Endothelial cell of umbilical vein (primary cell): ENCODE measurements at regions not wholly inside any gene's neighbourhood (a gene's known extent, or its start where the extent isn't known, plus 50 kb on each side); places are given as distances from the start of the nearest gene placed in this dataset.

ENCODE experiments used
- BruUV-seq: library from RNA; stranded (reverse); fragments of 400-500 nt; replicated peaks from 2 replicates; lab custom pipeline; 2021; lab: Mats Ljungman, UMichigan
- CTCF ChIA-PET: fragments of 300-600, 350-600 bp; sonication (Branson Sonifier 250); formaldehyde crosslinking; loops from one replicate; lab custom pipeline; 2021; ENCODE audit warnings: antibody characterized with exemption, inconsistent platforms; lab: Charles Lee
- POLR2A ChIA-PET: fragments of 300-600, 350-600 bp; sonication (Branson Sonifier 250); formaldehyde crosslinking; loops from one replicate; lab custom pipeline; 2021; ENCODE audit warnings: antibody characterized with exemption, inconsistent platforms; lab: Charles Lee
- DNase-seq: peaks from one replicate; pipeline ENCODE4 v3.0.0-alpha.2; 2011; ENCODE audit warnings: low read depth, low spot score
- FAIRE-seq: peaks from 2 replicates; lab custom pipeline; 2011; peaks lifted over from hg19 to GRCh38; lab: Jason Lieb, UNC
- H2AFZ ChIP-seq: 2 replicates; pipeline ENCODE4 v1.6.0; 2012; ENCODE audit warnings: low read depth, low read length, control low read depth, inconsistent platforms
- H3K27ac ChIP-seq: 2 replicates; pipeline ENCODE4 v1.5.1; 2011; ENCODE audit warnings: low read depth, mild to moderate bottlenecking, control low read depth, low read length, moderate library complexity; ENCODE audit not compliant: insufficient read depth
- H3K27me3 ChIP-seq, 2 experiments: 2 replicates each; pipeline versions ENCODE4 v1.6.0 to v1.6.1; 2011; ENCODE audit warnings: low read length in 2 of 2, mixed read lengths in 1 of 2; ENCODE audit not compliant: control insufficient read depth in 2 of 2, insufficient read depth in 2 of 2
- H3K36me3 ChIP-seq, 2 experiments: 2 replicates in 1 of 2; 3 replicates in 1 of 2; pipeline ENCODE4 v1.5.1; 2011; ENCODE audit warnings: low read length in 2 of 2, mild to moderate bottlenecking in 1 of 2, moderate library complexity in 1 of 2; ENCODE audit not compliant: control insufficient read depth in 2 of 2, insufficient read depth in 2 of 2; ENCODE audit errors: extremely low read depth in 1 of 2
- H3K4me1 ChIP-seq: 3 replicates; pipeline ENCODE4 v1.5.1; 2011; ENCODE audit warnings: mild to moderate bottlenecking, low read length; ENCODE audit not compliant: control insufficient read depth, insufficient read depth; ENCODE audit errors: extremely low read depth
- H3K4me2 ChIP-seq: 2 replicates; pipeline ENCODE4 v1.6.1; 2011; ENCODE audit warnings: low read length, control low read depth, mixed read lengths; ENCODE audit not compliant: insufficient read depth
- H3K4me3 ChIP-seq, 3 experiments: fragments of 200-600 bp in 1 of 3; sonication (generic), shearing (Covaris generic) in 1 of 3; replicated peaks in 1 of 3; 2 replicates each; pipeline ENCODE4 v1.5.1; 2011 to 2016; ENCODE audit warnings: control low read depth in 3 of 3, low read length in 3 of 3, mild to moderate bottlenecking in 2 of 3, inconsistent platforms in 1 of 3, low read depth in 1 of 3, moderate library complexity in 1 of 3; ENCODE audit not compliant: insufficient read depth in 1 of 3
- H3K79me2 ChIP-seq: 2 replicates; pipeline ENCODE4 v1.6.0; 2012; ENCODE audit warnings: low read length, inconsistent platforms; ENCODE audit not compliant: control insufficient read depth, insufficient read depth
- H3K9ac ChIP-seq: replicated peaks from 2 replicates; pipeline ENCODE3; 2011; ENCODE audit warnings: low read length, control low read depth; ENCODE audit not compliant: insufficient read depth; ENCODE audit errors: extremely low read depth
- H3K9me1 ChIP-seq: replicated peaks from 3 replicates; pipeline ENCODE4 v1.6.0; 2011; ENCODE audit warnings: mild to moderate bottlenecking, low read length; ENCODE audit not compliant: control insufficient read depth, insufficient read depth; ENCODE audit errors: extremely low read depth
- H3K9me3 ChIP-seq: replicated peaks from 2 replicates; pipeline ENCODE4 v1.5.1; 2012; ENCODE audit warnings: low read length, inconsistent platforms; ENCODE audit not compliant: control insufficient read depth, insufficient read depth
- H4K20me1 ChIP-seq: replicated peaks from 2 replicates; pipeline ENCODE3; 2011; ENCODE audit warnings: mild to moderate bottlenecking, low read length; ENCODE audit not compliant: control insufficient read depth, insufficient read depth; ENCODE audit errors: extremely low read depth
- EZH2 ChIP-seq: IDR thresholded peaks from 2 replicates; pipeline ENCODE4 v1.6.1; 2012; ENCODE audit warnings: borderline replicate concordance, low read depth, mild to moderate bottlenecking, moderate library complexity, low read length, inconsistent platforms; ENCODE audit not compliant: severe bottlenecking
- FOS ChIP-seq: IDR thresholded peaks from 2 replicates; pipeline ENCODE4 v1.6.1; 2011; ENCODE audit warnings: mild to moderate bottlenecking, low read length, moderate library complexity, borderline replicate concordance; ENCODE audit not compliant: insufficient read depth
- GATA2 ChIP-seq: IDR thresholded peaks from 2 replicates; pipeline ENCODE4 v1.7.0; 2011; ENCODE audit warnings: low read depth, mild to moderate bottlenecking, moderate library complexity, mixed read lengths, low read length; ENCODE audit not compliant: insufficient read length, insufficient read depth
- JUN ChIP-seq: IDR thresholded peaks from 2 replicates; pipeline ENCODE4 v1.6.1; 2011; ENCODE audit warnings: borderline replicate concordance, low read depth; ENCODE audit not compliant: insufficient read length, insufficient read depth
- MYC ChIP-seq: IDR thresholded peaks from one replicate; pipeline ENCODE4 v1.6.1; 2011; ENCODE audit warnings: mild to moderate bottlenecking, low read depth, low read length
- POLR2A ChIP-seq: IDR thresholded peaks from 2 replicates; pipeline ENCODE4 v1.6.1; 2012; ENCODE audit warnings: low read depth, mild to moderate bottlenecking, control low read depth, low read length
- dilution Hi-C: fragments of 300-500 bp; cut with MboI; formaldehyde crosslinking; loops from one replicate; pipeline ENCODE4 v1.15.0; 2019; ENCODE audit warnings: low sequenced_read_pairs; ENCODE audit not compliant: extremely low pct_ligation_motif_present
- intact Hi-C: fragments of 100-400 bp; cut with micrococcal nuclease; formaldehyde crosslinking; loops from one replicate; pipeline ENCODE4 v1.10.0; 2022
- TF ChIP-seq, protein P1 (sequence below): IDR thresholded peaks from 2 replicates; pipeline ENCODE4 v1.6.1; 2011; ENCODE audit not compliant: insufficient read depth, insufficient read length
- TF ChIP-seq, protein P2 (sequence below), 2 donors: IDR thresholded peaks; 1 replicate in 1 of 2; 2 replicates in 1 of 2; pipeline ENCODE4 v1.5.1; 2011; ENCODE audit warnings: low read length in 2 of 2, mild to moderate bottlenecking in 2 of 2, moderate library complexity in 2 of 2, control low read depth in 1 of 2, inconsistent platforms in 1 of 2, low read depth in 1 of 2; ENCODE audit not compliant: insufficient read depth in 1 of 2; ENCODE audit errors: extremely low read depth in 1 of 2

DNA sequence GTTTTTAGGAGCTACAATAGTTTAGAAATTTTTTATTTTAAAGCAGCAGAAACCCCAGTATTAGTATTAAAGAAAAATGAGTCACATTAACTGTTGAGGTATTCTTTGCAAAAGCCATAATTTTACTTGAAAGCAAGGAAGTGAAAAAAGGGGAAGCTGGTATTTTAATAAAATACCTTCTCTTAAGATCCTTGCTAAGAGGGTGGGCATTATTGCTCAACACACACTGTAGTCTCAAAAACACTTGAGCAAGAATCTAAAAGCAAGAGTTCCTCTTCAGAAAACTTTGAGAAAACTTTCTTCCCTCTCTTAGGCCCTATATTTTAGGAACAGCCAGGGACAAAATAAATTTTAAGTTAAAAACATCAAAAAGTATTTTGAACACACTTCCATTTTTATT lies 259.4 kb upstream of the DIAPH2 start:
- ChIA-PET CTCF (no interaction called here), POLR2A (no interaction called here)
- Histone ChIP-seq H3K4me1 (no peaks in the 10 kb centered on the region), H3K27ac (no peak overlapping the region), H3K4me3 (no peak overlapping the region), H3K9me1 (no peaks in the 10 kb centered on the region), H3K79me2 (no peaks in the 10 kb centered on the region), H3K9me3 (no peaks in the 10 kb centered on the region), H3K27me3 (no peaks in the 10 kb centered on the region), H3K9ac (no peak overlapping the region), H4K20me1 (no peaks in the 10 kb centered on the region), H3K4me2 (no peak overlapping the region), H3K36me3 (no peaks in the 10 kb centered on the region), H2AFZ (no peak overlapping the region)
- BruUV-seq: no TSS peak
- dilution Hi-C loops: no loop called here
- TF ChIP-seq GATA2: no peak
- TF ChIP-seq, protein P1, sequence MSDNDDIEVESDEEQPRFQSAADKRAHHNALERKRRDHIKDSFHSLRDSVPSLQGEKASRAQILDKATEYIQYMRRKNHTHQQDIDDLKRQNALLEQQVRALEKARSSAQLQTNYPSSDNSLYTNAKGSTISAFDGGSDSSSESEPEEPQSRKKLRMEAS: no peak
- no peak for TF ChIP-seq JUN
- TF ChIP-seq FOS: no peak
- no peak for TF ChIP-seq MYC
- no peak for TF ChIP-seq POLR2A
- TF ChIP-seq EZH2: no peak
- TF ChIP-seq, protein P2, sequence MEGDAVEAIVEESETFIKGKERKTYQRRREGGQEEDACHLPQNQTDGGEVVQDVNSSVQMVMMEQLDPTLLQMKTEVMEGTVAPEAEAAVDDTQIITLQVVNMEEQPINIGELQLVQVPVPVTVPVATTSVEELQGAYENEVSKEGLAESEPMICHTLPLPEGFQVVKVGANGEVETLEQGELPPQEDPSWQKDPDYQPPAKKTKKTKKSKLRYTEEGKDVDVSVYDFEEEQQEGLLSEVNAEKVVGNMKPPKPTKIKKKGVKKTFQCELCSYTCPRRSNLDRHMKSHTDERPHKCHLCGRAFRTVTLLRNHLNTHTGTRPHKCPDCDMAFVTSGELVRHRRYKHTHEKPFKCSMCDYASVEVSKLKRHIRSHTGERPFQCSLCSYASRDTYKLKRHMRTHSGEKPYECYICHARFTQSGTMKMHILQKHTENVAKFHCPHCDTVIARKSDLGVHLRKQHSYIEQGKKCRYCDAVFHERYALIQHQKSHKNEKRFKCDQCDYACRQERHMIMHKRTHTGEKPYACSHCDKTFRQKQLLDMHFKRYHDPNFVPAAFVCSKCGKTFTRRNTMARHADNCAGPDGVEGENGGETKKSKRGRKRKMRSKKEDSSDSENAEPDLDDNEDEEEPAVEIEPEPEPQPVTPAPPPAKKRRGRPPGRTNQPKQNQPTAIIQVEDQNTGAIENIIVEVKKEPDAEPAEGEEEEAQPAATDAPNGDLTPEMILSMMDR (IDR thresholded peaks at IDR 0.05; ENCODE audit: extremely low read depth in 1 of 2, insufficient read depth in 1 of 2, low read depth in 1 of 2, low read length in 2 of 2): no peak
- intact Hi-C loops: no loop called here
- DNase-seq (no peak), FAIRE-seq (no peak)
